Glomerular visceral epithelial cell (primary cell): ENCODE measurements at regions not wholly inside any gene's neighbourhood (a gene's known extent, or its start where the extent isn't known, plus 50 kb on each side); places are given as distances from the start of the nearest gene placed in this dataset.

Experiments
- DNase-seq: peaks from one replicate; pipeline ENCODE4 v3.0.0-alpha.2; 2016; ENCODE audit errors: extremely low spot score

DNA sequence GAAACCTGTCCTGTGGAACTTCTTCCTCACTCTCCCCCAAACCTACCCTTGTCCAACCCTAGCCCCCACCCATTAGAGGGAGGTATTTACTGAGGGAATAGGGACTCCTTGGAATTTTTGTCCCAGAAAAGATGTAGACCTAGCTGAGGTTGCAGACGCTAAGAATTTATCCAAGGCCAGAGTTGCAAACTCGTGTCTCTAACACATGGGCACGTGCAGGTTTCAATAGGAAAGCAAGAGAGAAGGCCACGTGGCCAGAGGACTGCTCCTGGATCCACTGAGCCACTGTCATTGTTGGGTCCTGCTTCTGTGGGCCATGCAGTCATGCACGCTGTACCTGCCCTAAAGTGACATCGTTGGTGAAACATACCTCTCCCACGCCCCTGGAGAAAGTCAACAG, 243.4 kb upstream of the KCNG1 start:
- no peak for DNase-seq

DNA sequence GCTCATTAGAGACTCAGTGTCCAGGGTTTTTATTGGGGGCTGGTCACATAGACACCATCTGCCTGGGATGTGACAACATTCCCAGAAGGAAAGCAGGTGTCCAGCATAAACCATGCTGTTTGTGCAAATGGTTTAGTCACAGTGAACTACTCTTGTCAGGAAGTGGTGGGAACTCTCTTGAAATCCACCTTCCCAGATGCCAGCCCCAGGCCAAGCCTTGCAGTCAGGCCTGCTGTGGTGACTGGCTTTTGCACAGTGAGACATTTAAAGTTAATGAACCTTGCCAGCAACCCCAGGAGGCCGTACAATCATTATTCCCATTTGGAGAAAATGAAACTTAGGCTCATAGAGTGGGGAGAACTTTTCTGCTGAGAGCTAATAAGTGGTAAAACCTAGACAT, 242.5 kb upstream of the KCNG1 start:
- no peak for DNase-seq

GRCh38 chr20:51262240-51262639, 239.3 kb upstream of the KCNG1 start:
- no peak for DNase-seq

GRCh38 chr20:51259455-51259854, 236.5 kb upstream of the KCNG1 start:
- no peak for DNase-seq

DNA sequence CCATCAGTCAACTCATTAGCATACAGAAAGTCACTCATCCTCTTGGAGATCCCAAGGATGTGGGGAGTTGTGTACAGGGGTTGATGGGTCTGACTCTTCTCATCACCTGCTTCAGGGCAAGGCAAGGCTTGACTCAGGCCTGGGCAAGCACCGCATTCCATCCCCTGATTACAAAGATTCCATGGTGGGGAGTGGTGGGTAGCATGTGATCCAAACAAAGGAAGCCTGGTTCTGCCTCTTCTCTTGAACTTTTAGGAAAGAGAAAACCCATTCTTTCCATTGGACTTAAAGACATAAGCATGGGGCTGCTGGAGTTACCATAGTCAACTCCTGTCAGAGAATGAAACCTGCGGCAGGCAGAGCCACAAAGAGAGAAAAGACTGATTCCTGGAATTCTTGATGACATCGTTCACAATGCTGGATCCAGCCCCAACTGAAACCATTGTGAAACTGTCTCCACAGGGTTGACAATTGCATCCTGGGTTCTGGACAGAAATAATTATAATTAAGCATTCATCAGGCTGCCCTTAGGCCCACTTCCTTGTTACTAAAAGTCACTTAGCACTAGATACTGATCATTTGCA, 235.8 kb upstream of the KCNG1 start:
- DNase-seq: no peak

DNA sequence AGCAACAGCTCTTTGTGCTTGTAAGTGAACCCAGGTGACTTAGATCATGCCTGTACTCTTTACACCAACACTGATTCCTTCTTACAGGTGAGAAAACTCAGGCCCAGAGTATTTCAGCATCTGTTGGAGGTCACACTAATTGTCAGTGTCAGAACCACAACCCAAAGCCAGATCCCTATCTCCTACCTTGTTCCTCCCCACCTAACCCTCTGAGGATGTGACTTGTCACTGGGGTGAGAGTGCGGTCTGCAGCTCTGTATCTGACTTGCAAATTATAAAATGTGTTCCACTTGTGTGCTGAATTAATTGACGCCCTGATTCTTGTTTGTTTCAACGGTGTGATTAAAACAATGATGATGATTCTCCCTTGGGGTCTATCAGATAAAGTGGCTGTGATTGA, 232.5 kb upstream of the KCNG1 start:
- no peak for DNase-seq

- no peak for DNase-seq
Measured at GRCh38 chr20:51253280-51253679, 230.4 kb upstream of the KCNG1 start.

DNA sequence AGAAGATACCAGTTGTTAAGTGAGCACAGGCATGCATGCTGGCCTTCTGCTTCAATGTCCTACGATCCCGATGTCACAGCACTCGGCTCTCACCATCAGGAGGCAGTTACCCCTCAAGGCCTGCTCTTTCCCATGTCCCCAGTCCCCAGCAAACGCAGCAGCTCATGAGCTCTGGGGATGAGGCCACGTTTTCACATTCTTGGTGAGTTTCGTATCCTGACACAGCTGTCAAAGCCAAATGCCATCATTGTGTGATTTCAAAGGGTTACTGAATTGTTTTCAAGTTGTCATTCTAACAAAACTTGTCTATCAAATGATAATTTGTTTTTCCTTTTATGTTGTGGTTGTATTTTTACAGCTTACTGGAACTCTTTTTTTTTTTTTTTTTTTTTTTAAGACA, 226.9 kb upstream of the KCNG1 start:
- no peak for DNase-seq

DNA sequence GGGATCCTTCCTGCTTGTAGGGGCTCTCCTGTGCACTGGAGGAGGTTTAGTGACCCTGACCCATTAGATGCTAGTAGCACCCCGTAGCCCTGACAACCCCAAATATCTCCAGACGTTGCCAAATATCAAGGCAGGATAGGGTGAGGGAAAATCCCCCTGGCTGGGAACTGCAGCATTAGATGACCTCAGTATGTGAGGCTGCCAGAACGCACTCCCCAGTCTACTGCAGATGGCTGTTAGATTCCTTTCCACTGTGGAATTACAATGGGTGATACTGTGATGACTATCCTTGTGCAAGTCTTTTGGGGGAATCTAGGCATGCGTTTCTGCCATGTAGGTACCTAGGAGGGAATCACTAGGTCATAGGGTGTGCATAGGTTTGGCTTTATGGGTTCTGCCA, 226.3 kb upstream of the KCNG1 start:
- no peak for DNase-seq

DNA sequence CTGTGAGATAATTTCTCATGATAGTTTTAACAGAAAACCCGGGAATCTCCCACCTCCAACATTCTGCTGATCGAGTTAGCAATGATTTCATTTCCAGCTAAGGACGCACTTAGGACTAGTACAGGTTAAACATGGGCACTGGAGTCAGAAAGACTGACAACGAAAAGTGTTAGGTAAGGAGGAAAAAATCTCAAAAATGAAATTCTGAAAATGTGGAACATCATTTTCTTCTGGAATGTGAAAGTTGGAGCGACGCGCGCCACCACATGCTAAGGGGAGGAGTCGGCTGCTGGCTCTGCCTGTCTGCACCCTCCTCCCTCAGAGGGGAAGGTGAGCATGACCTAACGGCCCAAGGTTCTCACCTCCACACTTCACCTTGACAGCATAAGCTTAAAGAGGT, 221.6 kb upstream of the KCNG1 start:
- DNase-seq: no peak

GRCh38 chr20:51238675-51239305, 215.9 kb upstream of the KCNG1 start:
- DNase-seq: no peak

- DNase-seq: no peak
Measured at GRCh38 chr20:51237791-51238190, 214.9 kb upstream of the KCNG1 start.

- no peak for DNase-seq
Measured at GRCh38 chr20:51237278-51237677, 214.4 kb upstream of the KCNG1 start.

- no peak for DNase-seq
Measured at GRCh38 chr20:51236421-51236820, 213.5 kb upstream of the KCNG1 start.

DNA sequence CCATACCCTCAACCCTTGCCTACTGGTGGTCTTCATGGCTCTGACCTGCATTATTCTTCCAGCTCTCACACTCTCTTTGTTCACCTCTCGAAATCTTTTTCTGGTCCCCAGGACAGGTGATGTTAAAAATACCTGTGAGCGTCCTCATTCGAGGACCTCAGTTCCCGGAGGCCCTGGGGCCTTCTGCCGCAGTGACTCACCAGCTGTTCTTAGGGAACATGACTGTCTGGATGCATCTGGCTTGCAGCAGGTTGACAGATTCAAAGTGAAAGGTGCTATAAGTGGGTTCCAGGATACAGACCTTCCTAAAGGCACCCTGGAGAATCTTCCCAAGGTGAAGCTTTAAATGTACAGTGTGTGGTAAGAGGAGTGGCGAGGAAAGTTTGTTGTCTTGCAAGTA, 210.4 kb upstream of the KCNG1 start:
- no peak for DNase-seq

- DNase-seq: no peak
Measured at GRCh38 chr20:51230727-51231126, 207.8 kb upstream of the KCNG1 start.

GRCh38 chr20:51228763-51229162, 205.9 kb upstream of the KCNG1 start:
- no peak for DNase-seq

DNA sequence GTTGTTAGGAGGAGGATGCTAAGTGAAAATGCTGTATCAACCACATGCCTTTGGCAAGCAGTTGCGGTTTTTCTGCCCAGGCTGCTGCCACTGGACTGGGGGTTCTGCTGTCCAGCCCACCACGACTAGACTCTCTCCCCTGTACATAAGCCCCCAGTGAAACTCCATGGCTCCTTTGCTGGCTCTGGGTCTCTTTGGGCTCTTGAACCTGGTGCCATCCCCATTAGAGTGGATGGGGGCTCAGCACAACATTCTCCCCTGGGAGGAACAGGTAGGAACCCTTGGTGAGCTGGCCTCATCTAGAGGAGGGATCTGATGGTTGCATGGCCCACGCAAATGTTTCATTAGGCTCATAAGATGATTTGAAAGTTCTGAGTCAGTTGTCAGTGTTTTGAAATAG, 204.8 kb upstream of the KCNG1 start:
- no peak for DNase-seq

DNA sequence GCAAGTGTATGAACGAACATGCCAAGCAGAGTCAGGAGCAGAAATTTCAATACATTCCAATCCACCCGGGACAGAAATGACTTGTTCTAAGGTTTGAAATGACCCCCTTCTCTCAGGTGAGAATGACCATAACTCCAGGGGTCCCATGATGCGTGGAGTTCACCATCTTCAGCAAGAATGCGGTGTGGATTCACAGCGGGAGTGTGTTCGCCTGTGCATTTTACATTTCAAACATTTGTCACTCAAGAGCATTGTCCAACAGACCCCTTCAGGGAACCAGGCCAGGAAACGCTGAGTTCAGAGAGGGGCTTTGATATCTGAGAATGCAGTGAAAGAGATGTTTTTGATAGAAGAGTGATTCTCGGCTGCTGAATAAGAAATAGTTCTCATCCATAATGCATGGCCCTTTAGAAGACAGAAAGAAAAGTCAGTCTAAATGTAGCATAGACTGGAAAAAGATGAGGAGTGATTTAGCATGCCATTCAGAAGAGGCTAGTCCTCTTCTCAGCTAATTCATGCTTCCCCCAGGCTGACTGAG, 200.3 kb upstream of the KCNG1 start:
- no peak for DNase-seq

DNA sequence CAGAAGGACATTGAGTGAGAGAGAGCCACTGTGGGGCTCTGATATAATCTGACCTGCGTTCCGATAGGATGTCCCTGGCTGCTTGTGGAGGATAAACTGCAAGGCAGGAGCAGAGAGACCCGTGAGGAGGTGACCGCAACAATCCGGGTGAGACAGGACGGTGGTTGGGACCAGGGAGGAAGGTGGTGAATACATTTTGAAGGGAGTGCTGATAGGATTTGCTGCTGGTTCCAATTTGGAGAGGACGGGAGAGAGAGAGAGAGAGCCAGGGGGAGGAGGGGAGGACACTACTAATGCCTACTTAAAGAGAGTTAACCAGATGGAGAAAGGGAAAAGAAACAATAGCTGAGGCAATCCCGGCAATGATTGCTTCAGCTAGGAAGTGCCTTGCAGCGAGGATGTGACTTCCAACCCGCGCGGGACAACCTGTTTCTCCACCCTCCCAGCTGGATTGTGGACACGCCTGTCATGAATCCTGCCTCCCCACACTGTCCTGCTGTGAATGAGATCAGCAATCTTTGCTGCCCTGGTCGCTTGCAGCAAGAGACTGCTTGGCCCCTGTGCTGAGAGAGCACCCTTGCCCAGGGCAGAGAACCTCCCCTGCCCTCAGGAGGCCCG, 199.0 kb upstream of the KCNG1 start:
- no peak for DNase-seq

DNA sequence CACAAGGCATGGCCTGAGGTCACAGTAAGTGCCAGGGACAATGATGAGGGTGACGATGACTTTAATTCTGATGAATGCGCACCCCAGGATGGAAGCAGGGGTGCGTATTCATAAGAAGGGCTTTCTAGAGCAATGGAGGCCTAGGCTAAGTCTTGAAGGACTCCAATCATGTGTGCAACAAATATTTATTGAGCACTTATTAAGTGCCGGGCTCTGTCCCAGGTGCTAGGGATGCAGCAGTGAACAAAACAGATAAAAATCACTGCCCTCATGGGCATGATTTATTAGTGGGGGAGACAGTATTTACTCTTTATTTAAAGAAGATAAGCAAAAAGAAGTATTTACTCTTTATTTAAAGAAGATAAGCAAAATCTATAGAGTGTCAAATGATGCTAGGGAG, 198.2 kb upstream of the KCNG1 start:
- DNase-seq: no peak

- DNase-seq: peak; percentile 28
Measured at GRCh38 chr20:51220293-51220706, 197.4 kb upstream of the KCNG1 start.

GRCh38 chr20:51219544-51219943, 196.6 kb upstream of the KCNG1 start:
- DNase-seq: no peak
